Thyroid gland (tissue), 4 donors: ENCODE measurements at regions not wholly inside any gene's neighbourhood (a gene's known extent, or its start where the extent isn't known, plus 50 kb on each side); places are given as distances from the start of the nearest gene placed in this dataset.

Source experiments
- DNase-seq, 2 donors: peaks; one replicate each; pipeline ENCODE4 v3.0.0-alpha.2; 2019
- H3K27ac ChIP-seq, 3 donors: fragments of 200-600 bp; sonication (generic); 1 replicate in 2 of 3; 2 replicates in 1 of 3; pipeline ENCODE4 v1.5.1; 2016 to 2019; ENCODE audit warnings: mild to moderate bottlenecking in 1 of 3, moderate library complexity in 1 of 3
- H3K27me3 ChIP-seq: fragments of 200-600 bp; sonication (generic); one replicate; pipeline ENCODE4 v1.5.1; 2019
- H3K36me3 ChIP-seq, 2 donors: fragments of 200-600 bp; sonication (generic); one replicate each; pipeline ENCODE4 v1.5.1; 2016 to 2019
- H3K4me1 ChIP-seq, 2 donors: fragments of 200-600 bp; sonication (generic); one replicate each; pipeline ENCODE4 v1.5.1; 2017 to 2019
- H3K4me3 ChIP-seq, 3 donors: fragments of 200-600 bp; sonication (generic); replicated peaks in 1 of 3; 1 replicate in 2 of 3; 2 replicates in 1 of 3; pipeline ENCODE4 v1.5.1; 2016; ENCODE audit warnings: mild to moderate bottlenecking in 1 of 3
- H3K9me3 ChIP-seq: fragments of 200-600 bp; sonication (generic); one replicate; pipeline ENCODE4 v1.5.1; 2017
- POLR2A ChIP-seq, 2 donors: fragments of 450-650 bp; IDR thresholded peaks; one replicate each; pipeline ENCODE4 v1.6.1; 2017; ENCODE audit warnings: antibody characterized with exemption in 2 of 2, mild to moderate bottlenecking in 2 of 2, moderate library complexity in 1 of 2
- WGBS, 2 donors: methylation state at CpG; one replicate each; pipeline ENCODE4 v1.1.5; 2017; 5-methylcytosine and 5-hydroxymethylcytosine counted together
- intact Hi-C: fragments of 100-400 bp; cut with DNase I; formaldehyde crosslinking; loops from one replicate; pipeline ENCODE4 v1.15.1; 2023
- TF ChIP-seq, protein P1 (sequence below), 6 experiments: fragments of 200-600 bp in 3 of 6; fragments of 450-650 bp in 3 of 6; sonication (generic) in 3 of 6; IDR thresholded peaks; one replicate each; pipeline ENCODE4 v1.5.1; 2016 to 2019; ENCODE audit warnings: antibody characterized with exemption in 6 of 6, mild to moderate bottlenecking in 2 of 6, inconsistent platforms in 1 of 6, moderate library complexity in 1 of 6

DNA sequence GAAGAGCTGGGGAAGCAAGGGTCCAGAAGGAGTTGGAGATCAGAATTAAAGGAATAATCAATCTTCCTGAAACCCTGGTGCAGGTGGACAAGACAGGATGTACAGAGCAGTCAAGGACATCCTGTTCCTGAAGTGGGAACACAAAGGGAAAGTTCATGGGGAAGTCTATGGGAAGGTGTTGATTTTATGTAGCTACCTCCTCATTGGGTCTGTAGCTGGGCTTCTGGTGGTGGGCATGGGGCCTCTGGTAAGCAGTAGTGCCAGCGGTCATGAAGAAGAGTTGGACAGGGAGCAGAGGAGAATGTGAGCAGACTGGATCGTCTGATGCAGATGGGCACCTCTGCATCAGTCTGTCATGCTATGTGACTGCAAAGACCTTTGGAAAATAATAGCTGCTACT lies 75.7 kb upstream of the PPM1H start:
- no peaks in the 10 kb centered on the region for H3K36me3 ChIP-seq
- intact Hi-C loops = no loop called here
- WGBS, 2 donors = 88 to 100% methylated on average over 2 of the region's 2 CpGs
- H3K4me1 ChIP-seq = peaks cover 0 to 11% of the 10 kb centered on the region in 2 donors
- TF ChIP-seq, protein P1, sequence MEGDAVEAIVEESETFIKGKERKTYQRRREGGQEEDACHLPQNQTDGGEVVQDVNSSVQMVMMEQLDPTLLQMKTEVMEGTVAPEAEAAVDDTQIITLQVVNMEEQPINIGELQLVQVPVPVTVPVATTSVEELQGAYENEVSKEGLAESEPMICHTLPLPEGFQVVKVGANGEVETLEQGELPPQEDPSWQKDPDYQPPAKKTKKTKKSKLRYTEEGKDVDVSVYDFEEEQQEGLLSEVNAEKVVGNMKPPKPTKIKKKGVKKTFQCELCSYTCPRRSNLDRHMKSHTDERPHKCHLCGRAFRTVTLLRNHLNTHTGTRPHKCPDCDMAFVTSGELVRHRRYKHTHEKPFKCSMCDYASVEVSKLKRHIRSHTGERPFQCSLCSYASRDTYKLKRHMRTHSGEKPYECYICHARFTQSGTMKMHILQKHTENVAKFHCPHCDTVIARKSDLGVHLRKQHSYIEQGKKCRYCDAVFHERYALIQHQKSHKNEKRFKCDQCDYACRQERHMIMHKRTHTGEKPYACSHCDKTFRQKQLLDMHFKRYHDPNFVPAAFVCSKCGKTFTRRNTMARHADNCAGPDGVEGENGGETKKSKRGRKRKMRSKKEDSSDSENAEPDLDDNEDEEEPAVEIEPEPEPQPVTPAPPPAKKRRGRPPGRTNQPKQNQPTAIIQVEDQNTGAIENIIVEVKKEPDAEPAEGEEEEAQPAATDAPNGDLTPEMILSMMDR (IDR thresholded peaks at IDR 0.05) = no peak
- TF ChIP-seq POLR2A (IDR thresholded peaks at IDR 0.05) = no peak
- H3K4me3 ChIP-seq = no peak overlapping the region
- H3K27me3 ChIP-seq = no peaks in the 10 kb centered on the region
- no peak overlapping the region for H3K27ac ChIP-seq
- DNase-seq = no peak
- no peaks in the 10 kb centered on the region for H3K9me3 ChIP-seq

DNA sequence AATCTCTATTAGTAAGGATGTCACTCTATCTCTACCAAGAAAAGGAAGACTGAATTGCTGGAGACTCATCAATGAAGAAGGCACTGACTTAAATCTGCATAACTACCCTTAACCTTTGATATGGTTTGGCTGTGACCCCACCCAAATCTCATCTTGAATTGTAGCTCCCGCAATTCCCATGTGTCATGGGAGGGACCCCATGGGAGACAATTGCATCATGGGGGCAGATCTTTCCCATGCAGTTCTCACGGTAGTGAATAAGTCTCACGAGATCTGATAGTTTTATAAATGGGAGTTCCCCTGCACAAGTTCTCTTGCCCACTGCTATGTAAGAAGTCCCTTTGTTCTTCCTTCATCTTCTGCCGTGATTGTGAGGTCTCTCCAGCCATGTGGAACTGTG lies 73.4 kb upstream of the PPM1H start:
- Histone ChIP-seq H3K4me3 (no peak overlapping the region), H3K9me3 (no peaks in the 10 kb centered on the region), H3K36me3 (no peaks in the 10 kb centered on the region), H3K27me3 (no peaks in the 10 kb centered on the region), H3K27ac (no peak overlapping the region), H3K4me1 (peaks cover 0 to 11% of the 10 kb centered on the region in 2 donors)
- WGBS, 2 donors = 71 to 73% methylated on average over 4 of the region's 4 CpGs
- no peak for DNase-seq
- TF ChIP-seq POLR2A (IDR thresholded peaks at IDR 0.05) = no peak
- TF ChIP-seq, protein P1 (IDR thresholded peaks at IDR 0.05) = no peak
- intact Hi-C loops = no loop called here

DNA sequence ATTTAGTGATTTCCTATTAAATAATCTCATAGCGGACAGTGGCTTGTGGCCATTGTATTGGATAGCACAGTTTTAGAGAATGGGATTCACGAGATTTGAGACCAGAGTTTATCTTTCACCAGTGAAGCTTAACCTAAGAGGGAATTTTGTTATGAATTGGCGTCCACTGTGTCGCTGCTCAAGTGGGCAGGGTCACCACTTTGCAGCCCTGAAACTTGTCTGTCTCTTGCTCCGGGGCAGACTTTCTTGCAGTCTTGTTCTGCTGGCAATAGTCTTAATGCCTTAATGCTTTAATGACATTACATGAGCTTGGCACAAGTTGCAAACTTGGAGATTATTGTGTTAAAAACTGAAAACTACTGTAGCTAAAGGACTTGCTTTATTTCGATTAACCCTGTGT lies 72.8 kb upstream of the PPM1H start:
- Histone ChIP-seq H3K9me3 (no peaks in the 10 kb centered on the region), H3K27ac (no peak overlapping the region), H3K36me3 (no peaks in the 10 kb centered on the region), H3K4me3 (no peak overlapping the region), H3K4me1 (peaks cover 0 to 11% of the 10 kb centered on the region in 2 donors), H3K27me3 (no peaks in the 10 kb centered on the region)
- 26 to 37% methylated on average over 6 of the region's 6 CpGs for WGBS, 2 donors
- TF ChIP-seq, protein P1 (IDR thresholded peaks at IDR 0.05) = no peak
- TF ChIP-seq POLR2A (IDR thresholded peaks at IDR 0.05) = no peak
- peak; percentile 53 to 62 for DNase-seq
- intact Hi-C loops = no loop called here

DNA sequence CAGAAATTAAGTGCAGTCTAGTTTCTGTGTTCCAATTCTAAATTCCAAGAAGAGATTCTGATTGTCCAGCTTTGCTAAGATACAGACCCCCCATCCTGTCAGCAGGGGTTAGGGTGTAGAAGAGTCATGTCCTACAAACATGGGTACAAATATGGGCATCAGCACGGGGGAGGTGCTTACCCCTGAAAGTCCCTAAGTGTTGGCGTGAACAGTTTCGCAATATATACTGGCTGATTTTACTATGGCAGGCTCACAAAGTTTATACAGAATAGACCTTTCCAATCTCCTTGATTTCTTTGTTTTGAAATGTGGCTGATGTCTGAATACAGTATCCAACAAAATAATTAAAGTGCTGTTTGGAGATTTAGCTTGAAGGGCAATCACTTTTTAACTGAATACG lies 71.6 kb upstream of the PPM1H start:
- WGBS, 2 donors = 59 to 78% methylated on average over 4 of the region's 4 CpGs
- no peak overlapping the region for H3K4me3 ChIP-seq
- intact Hi-C loops = no loop called here
- no peaks in the 10 kb centered on the region for H3K36me3 ChIP-seq
- no peaks in the 10 kb centered on the region for H3K9me3 ChIP-seq
- peaks cover 0 to 11% of the 10 kb centered on the region in 2 donors for H3K4me1 ChIP-seq
- no peak overlapping the region for H3K27ac ChIP-seq
- no peak for TF ChIP-seq POLR2A (IDR thresholded peaks at IDR 0.05)
- TF ChIP-seq, protein P1 (IDR thresholded peaks at IDR 0.05) = no peak
- no peaks in the 10 kb centered on the region for H3K27me3 ChIP-seq
- no peak for DNase-seq

DNA sequence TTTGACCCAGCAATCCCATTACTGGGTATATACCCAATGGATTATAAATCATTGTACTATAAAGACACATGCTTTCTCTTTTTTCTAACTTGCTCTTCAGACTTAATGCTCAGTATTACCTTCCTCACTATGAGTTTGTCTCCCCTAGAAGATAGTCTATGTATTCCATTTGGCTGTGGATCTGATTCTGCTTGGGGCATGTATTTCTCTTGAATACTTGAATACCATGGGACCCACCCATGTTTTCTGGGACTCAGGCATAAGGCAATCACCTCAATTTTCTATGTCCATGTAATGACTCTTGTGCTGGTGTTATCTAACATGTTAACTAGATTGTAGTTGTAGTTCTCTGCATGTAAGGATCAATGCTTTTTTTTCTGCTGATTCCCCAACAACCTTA lies 70.4 kb upstream of the PPM1H start:
- H3K4me1 ChIP-seq = peaks cover 0 to 11% of the 10 kb centered on the region in 2 donors
- no peak for DNase-seq
- TF ChIP-seq, protein P1 (IDR thresholded peaks at IDR 0.05) = no peak
- no peak for TF ChIP-seq POLR2A (IDR thresholded peaks at IDR 0.05)
- no peaks in the 10 kb centered on the region for H3K9me3 ChIP-seq
- H3K36me3 ChIP-seq = no peaks in the 10 kb centered on the region
- H3K27ac ChIP-seq = no peak overlapping the region
- H3K4me3 ChIP-seq = no peak overlapping the region
- H3K27me3 ChIP-seq = no peaks in the 10 kb centered on the region
- intact Hi-C loops = no loop called here
